UCSD-AML1 (cell line): ENCODE measurements at regions not wholly inside any gene's neighbourhood (a gene's known extent, or its start where the extent isn't known, plus 50 kb on each side); places are given as distances from the start of the nearest gene placed in this dataset.
"Not testable (repeated sequence)": the region's sequence is repeated elsewhere in the genome, so short reads cannot be mapped to it uniquely, and the experiment has no call there.

Source experiments
- DNase-seq: peaks from one replicate; lab custom pipeline; 2025; ENCODE audit not compliant: unreplicated experiment; lab: John Stamatoyannopoulos, UW

DNA sequence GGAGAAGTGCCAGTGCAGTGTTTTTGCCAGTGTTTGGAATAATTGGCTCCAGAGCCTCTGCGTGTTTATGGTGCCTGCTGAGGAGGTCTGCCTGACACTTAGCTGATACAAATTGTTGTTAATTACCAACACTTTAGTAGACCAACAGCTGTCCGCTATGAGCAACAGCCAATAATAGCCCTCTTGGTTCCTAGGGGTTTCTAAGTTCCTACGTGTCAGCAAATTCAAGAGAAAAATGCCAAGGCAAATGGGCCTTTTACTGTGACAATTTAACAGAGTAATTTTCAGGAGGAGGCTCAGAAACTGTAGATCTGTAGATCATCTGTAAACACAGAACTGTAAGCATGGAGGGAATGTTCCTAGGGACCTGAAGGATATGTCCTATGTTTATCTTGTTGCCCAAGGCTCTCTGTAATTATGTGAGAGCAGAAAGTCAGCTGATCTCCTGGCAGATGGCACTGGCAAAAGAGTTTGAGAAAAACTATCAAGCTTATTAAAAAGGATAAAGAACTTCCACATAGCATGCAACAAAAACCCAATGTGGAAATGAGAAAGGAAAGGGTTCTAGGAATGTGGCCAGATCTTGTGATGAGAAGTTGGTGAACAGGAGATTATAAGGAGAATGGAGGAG, 157.7 kb downstream of the GJA1 start:
- no peak for DNase-seq

DNA sequence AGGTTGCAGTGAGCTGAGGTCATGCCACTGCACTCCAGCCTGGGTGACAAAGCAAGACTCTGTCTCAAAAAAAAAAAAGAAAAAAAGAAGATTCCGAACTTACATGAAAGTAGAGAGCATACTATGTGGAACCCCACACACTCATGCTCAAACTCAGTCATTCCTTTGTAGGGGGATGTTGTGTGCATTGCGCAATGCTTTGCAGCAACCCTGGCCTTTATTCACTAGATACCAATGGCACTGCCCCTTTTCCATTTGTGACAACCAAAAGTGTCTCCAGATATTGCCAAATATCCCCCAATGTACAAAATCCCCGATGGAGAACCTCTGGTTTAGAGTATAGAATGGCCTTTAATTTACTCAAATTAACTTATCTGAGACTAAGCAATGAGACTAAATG, 158.6 kb downstream of the GJA1 start:
- no peak for DNase-seq

DNA sequence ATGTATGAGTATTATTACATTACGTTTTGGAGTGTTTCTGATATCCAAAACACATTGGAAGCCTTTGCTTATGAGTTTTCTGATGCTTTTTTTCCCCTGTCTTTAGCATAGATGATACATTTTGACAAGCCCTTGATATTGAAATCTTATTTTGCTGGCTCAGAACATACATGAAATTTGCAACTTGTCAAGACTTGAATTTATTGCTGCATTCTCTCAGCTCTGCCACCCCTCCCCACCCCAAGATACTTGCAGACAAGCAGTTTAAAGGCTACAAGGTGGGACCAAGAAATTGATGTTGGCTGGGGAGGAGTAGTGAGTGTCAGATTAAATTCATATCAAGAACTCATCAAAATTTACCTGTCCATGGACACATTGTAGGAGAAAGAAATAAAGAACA, 160.2 kb downstream of the GJA1 start:
- no peak for DNase-seq

DNA sequence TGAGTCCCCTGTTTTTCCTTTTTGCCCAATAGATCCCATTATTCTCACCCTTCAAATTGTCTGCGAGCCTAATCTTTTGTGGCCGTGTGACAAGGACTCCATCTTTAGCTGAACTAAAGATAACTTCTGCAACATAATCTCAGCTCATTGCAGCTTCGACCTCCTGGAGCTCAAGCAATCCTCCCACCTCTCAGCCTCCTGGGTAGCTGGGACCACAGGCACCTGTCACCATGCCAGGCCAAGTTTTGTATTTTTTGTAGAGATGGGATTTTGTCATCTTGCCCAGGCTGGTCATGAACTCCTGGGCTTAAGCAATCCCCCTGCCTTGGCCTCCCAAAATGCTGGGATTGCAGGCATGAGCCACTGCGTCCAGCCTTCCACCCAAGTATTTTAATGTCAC, 161.0 kb downstream of the GJA1 start:
- DNase-seq = no peak

DNA sequence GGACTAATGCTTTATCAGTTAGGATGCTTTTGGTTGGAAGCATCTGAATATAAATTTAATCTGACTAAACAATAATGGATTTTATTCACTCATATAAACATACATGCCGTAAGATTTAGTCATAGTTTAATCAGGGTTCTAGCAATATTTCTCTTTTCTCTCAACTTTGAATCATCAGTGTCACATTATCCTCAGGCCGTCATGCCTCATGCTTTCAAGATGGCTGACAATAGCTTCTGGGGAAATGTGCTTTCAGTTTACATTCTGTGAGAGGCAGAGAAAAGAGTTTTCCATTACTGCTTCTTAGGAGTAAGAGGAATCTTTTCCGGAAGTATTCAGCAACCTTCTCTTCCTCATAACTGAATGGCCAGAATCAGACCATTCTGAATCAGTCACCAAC, 162.2 kb downstream of the GJA1 start:
- DNase-seq = no peak

DNA sequence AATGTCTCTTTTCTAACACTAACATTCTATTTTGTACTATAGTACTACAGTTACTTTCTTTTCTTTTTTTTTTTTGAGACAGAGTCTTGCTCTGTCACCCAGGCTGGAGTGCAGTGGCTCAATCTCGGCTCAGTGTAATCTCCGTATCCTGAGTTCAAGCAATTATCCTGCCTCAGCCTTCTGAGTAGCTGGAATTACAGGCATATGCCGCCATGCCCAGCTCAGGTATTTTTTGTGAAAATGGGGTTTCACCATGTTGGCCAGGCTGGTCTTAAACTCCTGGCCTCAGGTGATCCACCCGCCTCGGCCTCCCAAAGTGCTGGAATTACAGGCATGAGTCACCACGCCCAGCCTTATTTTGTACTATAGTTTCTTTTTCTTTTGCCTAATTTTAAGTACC, 163.9 kb downstream of the GJA1 start:
- not testable (repeated sequence) for DNase-seq

DNA sequence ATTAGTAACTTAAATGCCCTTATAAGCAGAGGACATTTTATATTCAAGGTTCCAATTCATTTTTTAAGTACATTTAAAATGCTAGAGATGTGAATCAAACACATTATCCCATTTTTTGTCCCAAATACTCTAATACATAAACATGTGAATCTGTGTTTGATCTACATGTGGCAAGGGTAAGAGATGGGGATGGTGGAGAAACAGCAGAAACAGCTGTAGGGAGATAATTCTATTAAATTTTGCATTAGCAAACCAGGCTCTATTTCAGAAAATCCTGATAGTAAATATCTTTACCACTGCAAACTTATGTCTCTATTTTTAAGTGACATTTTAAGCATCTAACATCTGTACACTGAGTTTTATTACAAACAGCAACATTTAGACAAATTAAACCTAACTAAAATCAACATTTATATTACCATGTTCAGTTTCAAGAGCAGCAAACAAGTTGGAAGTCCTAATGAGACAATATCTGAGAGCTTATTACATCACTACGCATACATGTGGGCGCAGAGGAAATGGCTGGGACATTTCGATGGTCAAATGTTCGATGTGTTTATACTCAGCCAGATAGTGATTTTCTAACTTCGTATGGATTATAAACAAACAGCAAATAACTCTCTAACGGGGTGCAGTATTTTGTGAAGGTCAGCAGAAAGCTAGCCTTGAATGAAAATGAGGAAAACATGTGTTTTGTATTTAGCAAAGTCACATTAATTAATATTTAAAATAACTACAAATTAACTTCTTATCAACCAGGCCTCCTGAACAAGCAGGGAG, 165.1 kb downstream of the GJA1 start:
- no peak for DNase-seq

DNA sequence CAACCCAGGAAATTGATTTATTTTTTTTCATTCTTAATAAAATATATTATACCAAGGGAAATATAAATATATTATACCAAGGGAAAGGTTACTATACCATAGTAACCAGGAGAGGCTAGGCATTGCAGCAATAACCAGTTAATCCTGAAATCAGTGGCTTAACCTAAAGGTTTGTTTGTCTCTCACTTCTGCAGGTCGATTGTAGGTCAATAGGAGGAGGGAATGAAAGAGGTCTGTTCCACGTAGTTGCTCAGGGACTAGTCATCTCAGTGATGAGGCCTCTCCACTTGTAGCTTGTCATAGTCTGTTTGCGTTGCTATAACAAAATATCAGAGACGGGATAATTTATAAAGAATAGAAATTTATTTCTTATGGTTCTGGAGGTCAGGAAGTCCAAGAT, 168.0 kb downstream of the GJA1 start:
- no peak for DNase-seq

DNA sequence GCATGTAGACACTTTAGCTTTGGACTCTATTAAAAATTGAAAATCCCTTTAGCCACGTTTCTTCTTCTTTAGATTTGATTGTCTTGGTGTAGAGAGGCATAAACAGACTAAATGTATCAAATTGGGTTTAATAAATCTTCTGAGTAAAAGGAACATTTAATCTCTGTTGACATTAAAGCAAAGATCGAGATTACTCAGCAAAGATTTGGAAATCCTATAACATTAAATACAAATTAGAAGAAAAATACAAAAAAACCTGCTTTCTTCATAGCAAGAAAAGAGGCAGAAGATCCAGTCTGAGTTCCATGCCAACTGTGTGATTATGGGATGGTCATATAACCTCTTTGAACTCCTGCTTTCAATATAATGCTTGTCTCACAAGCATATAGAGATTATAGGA, 172.3 kb downstream of the GJA1 start:
- DNase-seq = no peak

DNA sequence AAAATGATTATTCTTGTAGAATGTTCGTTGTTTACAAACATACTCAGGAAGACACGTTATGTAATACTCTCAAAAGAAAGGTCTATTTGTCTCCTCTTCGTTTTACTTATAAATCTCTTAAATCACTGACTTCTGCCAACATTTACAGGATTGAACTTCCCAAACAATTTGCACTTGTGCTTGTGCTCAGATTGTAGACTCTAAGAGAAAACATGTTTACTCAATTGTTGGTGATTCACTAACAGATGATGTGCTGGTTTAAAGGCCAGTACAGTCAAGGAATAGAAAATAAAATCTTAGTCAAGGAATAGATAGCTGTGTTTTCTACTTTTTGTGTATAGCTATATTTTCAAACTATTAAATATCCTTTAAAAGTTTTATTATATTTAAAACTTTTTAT, 172.8 kb downstream of the GJA1 start:
- DNase-seq = no peak

DNA sequence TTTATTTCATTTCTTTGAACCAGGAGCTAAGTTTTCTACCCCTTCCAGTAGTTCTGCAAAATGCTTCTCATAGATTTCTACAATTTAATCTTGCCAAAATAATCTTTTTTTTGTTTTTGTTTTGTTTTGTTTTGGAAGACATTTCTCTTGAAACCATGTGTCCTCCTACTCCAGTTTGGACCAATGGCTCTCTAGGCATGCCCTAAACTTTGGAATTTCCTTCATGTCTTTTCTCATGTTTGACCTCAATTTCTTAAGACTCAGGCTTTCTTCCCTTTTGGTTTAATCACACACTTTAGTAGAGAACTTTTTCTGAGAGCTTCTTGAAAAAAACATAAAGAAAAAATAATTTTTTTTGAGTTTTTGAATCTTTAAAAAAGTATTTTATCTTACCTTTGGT, 173.8 kb downstream of the GJA1 start:
- no peak for DNase-seq

DNA sequence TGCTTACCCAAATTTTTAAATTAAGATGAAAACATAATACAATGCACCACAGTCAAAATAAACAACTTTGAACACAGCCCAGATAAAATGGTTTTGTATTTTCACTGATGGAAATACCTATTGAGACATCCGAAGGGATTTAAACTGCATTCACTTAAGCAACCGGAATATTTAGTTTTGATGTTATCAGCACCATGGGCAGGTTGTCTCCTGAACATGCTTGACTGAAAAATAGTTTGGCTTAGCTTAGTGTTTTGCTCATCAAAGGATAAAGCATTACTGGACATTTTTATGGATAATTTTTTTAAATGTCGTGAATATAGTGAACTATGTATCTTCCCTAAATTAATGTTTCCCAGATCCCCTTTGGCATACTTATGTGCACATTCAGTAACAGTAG, 177.5 kb downstream of the GJA1 start:
- DNase-seq = no peak

DNA sequence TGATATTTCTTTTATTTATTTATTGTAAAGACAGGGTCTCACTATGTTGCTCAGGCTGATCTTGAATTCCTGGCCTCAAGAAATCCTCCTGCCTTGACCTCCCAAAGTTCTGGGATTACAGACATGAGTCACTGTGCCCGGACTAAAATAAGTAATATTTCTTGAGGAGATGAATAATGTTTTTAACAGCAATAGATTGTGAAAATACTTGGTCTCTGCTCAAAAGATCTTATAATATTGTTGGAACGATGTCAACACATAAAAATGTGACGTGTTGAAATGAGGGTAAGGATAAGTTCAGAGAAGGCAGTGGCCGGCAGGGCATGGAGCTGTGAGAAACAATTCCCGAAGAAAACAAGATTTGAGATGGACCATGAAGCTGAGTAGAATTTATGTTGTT, 178.7 kb downstream of the GJA1 start:
- no peak for DNase-seq

DNA sequence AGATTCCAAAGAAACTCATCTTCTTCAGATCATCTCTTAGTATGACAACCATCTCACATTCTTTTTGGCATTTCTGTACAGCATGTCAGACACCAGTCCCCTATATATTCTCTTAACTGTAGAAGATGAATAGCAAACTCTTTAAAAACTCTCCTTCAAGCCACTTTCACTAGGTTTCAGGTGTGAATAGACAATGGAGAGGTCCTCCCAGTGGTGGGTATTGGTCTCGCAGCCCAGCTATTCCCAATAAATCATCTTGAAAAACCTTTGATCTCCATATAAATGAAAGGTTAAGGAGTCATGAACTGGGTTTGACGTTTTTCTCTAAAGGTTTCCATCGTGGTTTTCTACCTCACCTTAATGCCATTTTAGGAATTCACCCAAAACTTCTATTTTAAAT, 180.0 kb downstream of the GJA1 start:
- DNase-seq = no peak

DNA sequence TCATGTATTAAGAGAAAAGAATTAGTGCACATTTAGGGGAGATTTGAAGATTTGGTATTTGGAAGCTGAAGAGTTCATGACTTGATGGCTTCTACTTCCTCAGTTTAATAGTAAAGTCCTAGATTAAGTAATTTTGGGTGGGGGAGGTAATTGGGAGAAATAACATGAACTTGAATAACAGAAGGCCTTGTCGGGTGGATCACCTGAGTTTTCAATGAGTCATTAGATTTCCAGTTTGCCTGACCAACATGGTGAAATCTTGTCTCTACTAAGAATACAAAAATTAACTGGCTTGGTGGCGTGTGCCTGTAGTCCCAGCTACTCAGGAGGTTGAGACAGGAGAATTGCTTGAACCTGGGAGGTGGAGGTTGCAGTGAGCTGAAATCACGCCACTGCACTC, 181.0 kb downstream of the GJA1 start:
- DNase-seq = no peak

DNA sequence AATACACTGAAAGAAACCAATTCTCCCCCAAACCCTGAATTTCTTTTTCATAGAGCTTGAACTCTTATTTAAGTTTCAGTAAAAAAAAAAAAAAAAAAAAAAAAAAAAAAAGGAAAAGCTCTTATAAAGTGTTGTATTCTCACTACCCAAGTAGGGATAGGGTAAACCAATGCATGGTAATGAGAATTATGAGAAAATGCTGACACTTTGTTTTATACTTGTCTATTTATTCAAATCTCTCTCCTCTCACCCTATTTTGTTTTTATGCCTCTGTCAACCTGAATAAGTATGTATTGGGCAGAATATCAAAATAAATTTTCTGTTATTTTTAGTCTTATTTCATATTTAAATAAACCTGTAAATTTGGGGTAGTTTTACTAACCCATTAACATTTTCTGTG, 181.9 kb downstream of the GJA1 start:
- no peak for DNase-seq

DNA sequence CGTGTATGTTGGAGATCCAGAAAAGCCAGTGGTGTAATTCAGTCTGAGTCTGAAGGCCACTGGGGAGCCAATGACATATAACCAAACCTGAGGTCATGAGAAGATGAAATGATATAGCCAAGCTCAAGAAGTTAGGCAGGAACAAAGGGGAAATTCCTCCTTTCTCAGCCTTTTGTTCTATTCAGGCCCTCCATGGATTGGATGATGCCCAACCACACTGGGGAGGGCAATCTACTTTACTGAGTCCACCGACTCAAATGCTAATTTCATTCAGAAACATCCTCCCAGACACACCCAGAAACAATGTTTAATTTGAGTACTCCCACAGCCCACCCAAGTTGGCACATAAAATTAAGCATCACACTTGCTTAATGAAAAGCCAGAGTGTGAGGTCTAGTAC, 183.6 kb downstream of the GJA1 start:
- no peak for DNase-seq

DNA sequence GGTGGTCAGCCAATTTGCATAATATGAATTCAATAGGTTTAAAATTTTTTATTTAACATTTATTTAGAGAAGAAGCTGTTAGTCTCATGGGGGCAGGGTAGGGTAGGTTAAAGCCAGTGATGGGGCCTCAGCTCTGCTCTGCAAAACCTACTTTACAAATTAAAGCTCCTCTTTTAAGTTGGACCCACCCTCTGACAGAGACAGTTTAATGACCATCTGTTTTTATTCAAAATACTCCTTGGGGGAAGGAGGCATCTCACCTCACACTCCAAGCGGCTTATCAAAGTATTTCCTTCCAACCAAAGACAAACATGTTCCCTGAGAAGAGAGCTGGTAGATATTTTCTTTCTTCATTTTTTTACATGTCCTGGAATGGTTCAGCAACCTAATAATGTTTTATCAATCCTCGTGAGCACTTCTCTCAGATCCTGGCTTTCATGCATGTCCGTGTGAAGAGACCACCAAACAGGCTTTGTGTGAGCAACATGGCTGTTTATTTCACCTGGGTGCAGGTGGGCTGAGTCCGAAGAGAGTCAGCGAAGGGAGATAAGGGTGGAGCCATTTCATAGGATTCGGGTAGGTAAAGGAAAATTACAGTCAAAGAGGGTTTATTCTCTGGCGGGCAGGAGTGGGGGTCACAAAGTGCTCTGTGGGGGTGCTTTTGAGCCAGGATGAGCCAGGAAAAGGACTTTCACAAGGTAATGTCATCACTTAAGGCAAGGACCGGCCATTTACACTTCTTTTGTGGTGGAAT, 184.7 kb downstream of the GJA1 start:
- DNase-seq = no peak

DNA sequence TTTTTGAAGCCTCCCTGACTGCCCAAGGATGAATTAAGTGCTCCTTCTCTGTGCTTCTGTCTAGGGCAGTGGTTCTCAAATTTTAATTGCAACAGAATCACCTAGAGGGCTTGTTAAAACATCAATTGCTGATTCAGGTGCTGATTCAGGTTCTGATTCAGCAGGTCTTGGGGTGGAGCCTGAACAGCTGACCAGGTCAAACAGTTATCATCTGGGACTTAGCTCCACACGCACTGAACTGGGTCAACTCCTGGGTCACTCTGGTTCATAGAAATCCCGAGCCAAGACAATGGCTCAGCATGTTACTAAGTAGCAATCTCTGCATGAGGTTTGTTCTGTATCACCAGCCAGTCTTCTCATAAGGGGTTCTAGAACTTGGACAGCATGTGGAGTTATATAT, 192.3 kb downstream of the GJA1 start:
- DNase-seq = no peak

DNA sequence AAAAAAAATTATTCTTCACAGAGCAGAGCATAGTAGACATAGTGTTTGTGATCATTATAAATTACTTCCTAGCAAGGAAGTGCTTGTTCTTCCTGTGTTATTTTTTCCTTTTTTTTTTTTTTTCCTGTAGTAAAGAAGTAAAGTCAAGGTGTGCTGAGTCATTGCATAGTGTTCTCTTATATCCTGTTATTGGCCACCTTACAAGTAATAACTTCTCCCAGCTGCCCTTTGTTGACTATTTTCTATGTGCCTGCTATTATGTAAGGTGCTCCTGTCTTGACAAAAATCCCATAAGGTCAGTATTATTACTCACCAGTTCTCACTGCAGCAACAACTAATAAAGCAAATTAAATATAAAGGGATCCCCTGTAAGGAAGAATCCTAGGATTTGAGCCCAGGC, 195.3 kb downstream of the GJA1 start:
- DNase-seq = no peak

DNA sequence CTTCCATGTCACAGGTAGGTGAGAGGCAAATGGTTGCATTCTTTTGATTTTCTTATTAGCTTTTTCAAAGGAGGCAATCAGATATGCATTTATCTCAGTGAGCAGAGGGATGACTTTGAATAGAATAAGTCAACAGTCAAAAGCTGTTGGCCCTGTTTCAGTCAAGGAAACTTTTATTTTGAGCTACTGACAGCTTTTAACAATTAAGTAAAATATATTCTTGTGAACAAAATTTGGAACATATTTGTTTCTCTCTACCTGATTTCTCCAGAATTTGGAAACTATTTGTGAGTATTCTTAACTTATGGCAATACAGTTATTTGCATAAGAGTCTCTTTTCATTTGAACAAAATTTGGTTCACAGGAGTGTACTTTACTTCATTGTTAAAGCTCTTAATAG, 196.3 kb downstream of the GJA1 start:
- DNase-seq = not testable (repeated sequence)

DNA sequence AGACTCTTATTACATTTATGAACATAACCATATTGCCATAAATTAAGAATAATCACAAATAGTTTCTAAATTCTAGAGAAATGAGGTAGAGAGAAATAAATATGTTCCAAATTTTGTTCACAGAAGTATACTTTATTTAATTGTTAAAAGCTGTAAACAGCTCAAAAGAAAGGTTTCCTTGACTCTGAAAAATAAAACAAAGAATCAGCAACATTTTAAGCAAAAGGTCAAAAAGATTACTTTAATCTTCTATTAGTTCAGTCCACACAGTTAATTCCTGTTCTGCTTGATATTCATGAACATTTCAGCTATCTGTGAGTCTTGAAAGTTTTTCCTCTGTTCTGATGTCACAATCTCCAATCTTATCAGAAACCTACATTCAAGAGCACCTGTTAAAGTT, 197.9 kb downstream of the GJA1 start:
- DNase-seq = no peak
